Stomach (tissue), 8 donors: ENCODE measurements at regions not wholly inside any gene's neighbourhood (a gene's known extent, or its start where the extent isn't known, plus 50 kb on each side); places are given as distances from the start of the nearest gene placed in this dataset.
"Not testable (repeated sequence)": the region's sequence is repeated elsewhere in the genome, so short reads cannot be mapped to it uniquely, and the experiment has no call there.

Experiments used
- DNase-seq, 2 donors: peaks; one replicate each; pipeline versions ENCODE4 v3.0.0 to v3.0.0-alpha.2; 2013 to 2019
- H3K27ac ChIP-seq, 5 donors: fragments of 200-600 bp in 4 of 5; sonication (generic) in 4 of 5; one replicate each; pipeline ENCODE4 v1.5.1; 2013 to 2019; ENCODE audit warnings: mild to moderate bottlenecking in 1 of 5, moderate library complexity in 1 of 5
- H3K27me3 ChIP-seq, 3 donors: fragments of 200-600 bp; sonication (generic); one replicate each; pipeline ENCODE4 v1.5.1; 2017 to 2019; ENCODE audit warnings: mixed run types in 1 of 3
- H3K36me3 ChIP-seq, 4 donors: fragments of 200-600 bp; sonication (generic); 1 replicate in 3 of 4; 2 replicates in 1 of 4; pipeline ENCODE4 v1.5.1; 2016 to 2019
- H3K4me1 ChIP-seq, 4 donors: fragments of 200-600 bp; sonication (generic); one replicate each; pipeline ENCODE4 v1.5.1; 2016 to 2019
- H3K4me3 ChIP-seq, 4 donors: fragments of 200-600 bp; sonication (generic) in 3 of 4; one replicate each; pipeline ENCODE4 v1.5.1; 2016 to 2019; ENCODE audit warnings: mild to moderate bottlenecking in 1 of 4
- H3K9me3 ChIP-seq, 4 donors: fragments of 200-600 bp; sonication (generic); one replicate each; pipeline ENCODE4 v1.5.1; 2016 to 2019
- EP300 ChIP-seq: sonication (generic); formaldehyde crosslinking; IDR thresholded peaks from one replicate; pipeline ENCODE4 v1.6.1; 2017; ENCODE audit warnings: antibody characterized with exemption
- POLR2A ChIP-seq, 4 donors: fragments of 450-650 bp; IDR thresholded peaks; one replicate each; pipeline ENCODE4 v1.6.1; 2016; ENCODE audit warnings: antibody characterized with exemption in 4 of 4, control low read depth in 2 of 4, mild to moderate bottlenecking in 1 of 4, moderate library complexity in 1 of 4
- POLR2AphosphoS5 ChIP-seq, 3 donors: sonication (generic); formaldehyde crosslinking; IDR thresholded peaks; one replicate each; pipeline ENCODE4 v1.6.1; 2016; ENCODE audit warnings: antibody characterized with exemption in 3 of 3
- WGBS, 5 donors: extraction: QIAGEN DNeasy Blood & Tissue Kit in 3 of 5; methylation state at CpG; one replicate each; pipeline versions ENCODE4 v1.1.5 to v1.1.7; 2013 to 2018; 5-methylcytosine and 5-hydroxymethylcytosine counted together
- intact Hi-C: fragments of 100-400 bp; cut with DNase I; formaldehyde crosslinking; loops from one replicate; pipeline ENCODE4 v1.15.1; 2023; ENCODE audit warnings: low total_unique reads
- TF ChIP-seq, protein P1 (sequence below), 7 experiments: fragments of 450-650 bp in 4 of 7; fragments of 200-600 bp in 3 of 7; sonication (generic) in 3 of 7; IDR thresholded peaks; one replicate each; pipeline ENCODE4 v1.5.1; 2016 to 2019; ENCODE audit warnings: antibody characterized with exemption in 7 of 7, control low read depth in 2 of 7, mild to moderate bottlenecking in 1 of 7
- donor health status: healthy with polysubstance abuse.
- donor health status: Bipolar disorder and iron deficiency.
- donor health status: healthy.

DNA sequence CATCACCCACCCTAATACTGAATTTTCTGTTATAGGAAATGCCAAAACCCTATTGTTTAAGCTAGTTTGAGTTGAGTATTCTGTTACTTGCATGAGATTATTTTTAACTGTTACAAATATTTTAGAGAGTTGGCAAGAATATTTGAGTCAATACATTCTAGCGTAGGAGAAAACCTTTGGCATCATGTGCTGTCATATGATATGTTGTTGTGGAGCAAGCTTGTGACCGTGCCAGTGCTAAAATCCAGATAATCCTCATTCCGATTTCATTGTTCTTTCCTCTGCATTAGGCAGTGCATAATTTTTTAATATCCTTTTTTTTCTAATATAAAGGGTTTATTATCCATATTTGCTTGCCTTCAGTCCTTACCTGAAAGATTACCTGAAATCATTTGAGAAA, 168.0 kb upstream of the GMNC start:
- TF ChIP-seq, protein P1, sequence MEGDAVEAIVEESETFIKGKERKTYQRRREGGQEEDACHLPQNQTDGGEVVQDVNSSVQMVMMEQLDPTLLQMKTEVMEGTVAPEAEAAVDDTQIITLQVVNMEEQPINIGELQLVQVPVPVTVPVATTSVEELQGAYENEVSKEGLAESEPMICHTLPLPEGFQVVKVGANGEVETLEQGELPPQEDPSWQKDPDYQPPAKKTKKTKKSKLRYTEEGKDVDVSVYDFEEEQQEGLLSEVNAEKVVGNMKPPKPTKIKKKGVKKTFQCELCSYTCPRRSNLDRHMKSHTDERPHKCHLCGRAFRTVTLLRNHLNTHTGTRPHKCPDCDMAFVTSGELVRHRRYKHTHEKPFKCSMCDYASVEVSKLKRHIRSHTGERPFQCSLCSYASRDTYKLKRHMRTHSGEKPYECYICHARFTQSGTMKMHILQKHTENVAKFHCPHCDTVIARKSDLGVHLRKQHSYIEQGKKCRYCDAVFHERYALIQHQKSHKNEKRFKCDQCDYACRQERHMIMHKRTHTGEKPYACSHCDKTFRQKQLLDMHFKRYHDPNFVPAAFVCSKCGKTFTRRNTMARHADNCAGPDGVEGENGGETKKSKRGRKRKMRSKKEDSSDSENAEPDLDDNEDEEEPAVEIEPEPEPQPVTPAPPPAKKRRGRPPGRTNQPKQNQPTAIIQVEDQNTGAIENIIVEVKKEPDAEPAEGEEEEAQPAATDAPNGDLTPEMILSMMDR (IDR thresholded peaks at IDR 0.05) = no peak
- TF ChIP-seq POLR2A (IDR thresholded peaks at IDR 0.05) (no peak), EP300 (no peak), POLR2AphosphoS5 (IDR thresholded peaks at IDR 0.05) (no peak)
- H3K36me3 ChIP-seq = no peaks in the 10 kb centered on the region
- no peak overlapping the region for H3K4me3 ChIP-seq
- no peak for DNase-seq
- 58 to 66% (median 60%) methylated on average over 3 of the region's 3 CpGs for WGBS, 5 donors
- H3K4me1 ChIP-seq = no peaks in the 10 kb centered on the region
- H3K9me3 ChIP-seq = no peaks in the 10 kb centered on the region
- H3K27me3 ChIP-seq = no peaks in the 10 kb centered on the region
- intact Hi-C loops = no loop called here
- no peak overlapping the region for H3K27ac ChIP-seq

- 56 to 73% (median 70%) methylated on average over 1 of the region's 1 CpG for WGBS, 5 donors
- no peak overlapping the region for H3K4me3 ChIP-seq
- intact Hi-C loops = no loop called here
Measured at GRCh38 chr3:191026746-191027145, 164.3 kb upstream of the GMNC start.

DNA sequence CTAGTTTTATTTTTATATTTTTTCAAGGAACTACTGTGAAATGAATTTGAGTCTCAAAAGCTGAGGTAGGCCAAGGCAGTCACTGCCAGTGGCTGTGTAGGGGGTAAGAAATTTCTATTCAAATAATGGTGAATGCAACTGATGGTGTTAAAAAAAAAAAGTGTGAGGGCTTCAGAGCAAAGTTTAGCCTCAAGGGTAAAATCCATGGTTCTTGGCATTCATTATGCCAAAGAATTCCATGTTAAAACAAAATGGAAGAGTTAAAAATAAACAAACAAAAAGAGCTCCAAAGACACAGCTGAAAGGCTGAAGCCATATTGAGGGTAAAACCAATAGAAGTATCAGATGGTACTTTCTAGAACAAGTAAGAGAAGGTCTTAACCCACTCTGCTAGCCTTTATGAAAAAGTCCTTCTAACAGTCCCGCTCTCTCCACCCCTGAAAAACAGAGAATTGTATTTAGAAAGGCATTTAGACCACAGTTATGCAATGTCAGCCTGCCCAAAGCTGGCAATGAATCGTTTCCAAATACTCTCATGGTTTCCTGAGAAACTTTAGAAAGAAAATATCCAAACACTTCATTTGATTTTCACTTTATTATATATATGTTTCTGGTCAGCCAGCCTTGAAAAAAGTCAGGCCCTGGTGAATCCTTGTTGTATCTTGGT, 158.4 kb upstream of the GMNC start:
- 49 to 66% (median 63%) methylated on average over 2 of the region's 2 CpGs for WGBS, 5 donors
- Histone ChIP-seq H3K4me1 (no peaks in the 10 kb centered on the region), H3K27me3 (no peaks in the 10 kb centered on the region), H3K9me3 (peaks cover 0 to 4% (median 0%) of the 10 kb centered on the region in 4 donors), H3K36me3 (no peaks in the 10 kb centered on the region), H3K27ac (no peak overlapping the region), H3K4me3 (no peak overlapping the region)
- intact Hi-C loops = no loop called here
- TF ChIP-seq POLR2A (IDR thresholded peaks at IDR 0.05) (no peak), POLR2AphosphoS5 (IDR thresholded peaks at IDR 0.05) (no peak), EP300 (no peak)
- TF ChIP-seq, protein P1 (IDR thresholded peaks at IDR 0.05) = no peak
- no peak for DNase-seq

More at GRCh38 chr3:191026746-191027145, 164.3 kb upstream of the GMNC start:
- H3K4me1 ChIP-seq = no peaks in the 10 kb centered on the region
- TF ChIP-seq POLR2A (IDR thresholded peaks at IDR 0.05) (no peak), POLR2AphosphoS5 (IDR thresholded peaks at IDR 0.05) (no peak), EP300 (no peak)
- TF ChIP-seq, protein P1 (IDR thresholded peaks at IDR 0.05) = no peak
- H3K27ac ChIP-seq = no peak overlapping the region
- no peaks in the 10 kb centered on the region for H3K27me3 ChIP-seq
- no peaks in the 10 kb centered on the region for H3K9me3 ChIP-seq
- no peak for DNase-seq
- no peaks in the 10 kb centered on the region for H3K36me3 ChIP-seq

DNA sequence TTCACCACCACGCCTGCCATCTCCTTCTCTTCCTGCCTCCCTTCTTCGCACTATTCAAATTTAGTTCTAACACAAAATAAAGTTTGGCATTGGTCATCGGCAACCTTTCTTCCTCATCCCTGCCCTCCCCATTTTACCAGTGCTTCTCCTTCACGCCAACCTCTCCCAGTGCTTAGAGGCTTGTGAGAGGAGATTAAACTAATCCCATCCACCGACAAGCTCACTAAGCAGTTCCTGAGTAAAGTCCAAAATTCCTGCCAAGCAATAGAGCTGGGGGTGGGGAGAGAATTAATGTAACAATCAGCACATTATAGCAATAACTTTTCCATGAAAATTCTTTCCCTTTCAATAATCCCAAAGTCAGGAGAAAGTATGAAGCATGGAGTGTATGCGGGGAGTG, 157.4 kb upstream of the GMNC start:
- 69 to 85% (median 75%) methylated on average over 6 of the region's 6 CpGs for WGBS, 5 donors
- Histone ChIP-seq H3K9me3 (peaks cover 0 to 9% (median 0%) of the 10 kb centered on the region in 4 donors), H3K27ac (no peak overlapping the region), H3K36me3 (no peaks in the 10 kb centered on the region), H3K4me1 (no peaks in the 10 kb centered on the region), H3K4me3 (no peak overlapping the region), H3K27me3 (no peaks in the 10 kb centered on the region)
- DNase-seq = no peak
- no peak for TF ChIP-seq POLR2A (IDR thresholded peaks at IDR 0.05)
- no peak for TF ChIP-seq POLR2AphosphoS5 (IDR thresholded peaks at IDR 0.05)
- no peak for TF ChIP-seq EP300
- TF ChIP-seq, protein P1 (IDR thresholded peaks at IDR 0.05) = no peak
- intact Hi-C loops = no loop called here

DNA sequence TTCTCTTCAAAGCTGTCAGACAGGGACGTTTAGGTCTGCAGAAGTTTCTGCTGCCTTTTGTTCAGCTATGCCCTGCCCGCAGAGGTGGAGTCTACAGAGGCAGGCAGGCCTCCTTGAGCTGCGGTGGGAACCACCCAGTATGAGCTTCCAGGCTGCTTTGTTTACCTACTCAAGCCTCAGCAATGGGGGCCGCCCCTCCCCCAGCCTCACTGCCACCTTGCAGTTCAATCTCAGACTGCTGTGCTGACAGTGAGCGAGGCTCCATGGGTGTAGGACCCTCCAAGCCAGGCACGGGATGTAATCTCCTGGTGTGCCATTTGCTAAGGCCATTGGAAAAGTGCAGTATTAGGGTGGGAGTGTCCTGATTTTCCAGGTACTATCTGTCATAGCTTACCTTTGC, 153.5 kb upstream of the GMNC start:
- 40 to 73% (median 67%) methylated on average over 2 to 6 of the region's 6 CpGs for WGBS, 5 donors
- H3K36me3 ChIP-seq, H3K27ac ChIP-seq, H3K27me3 ChIP-seq, H3K4me3 ChIP-seq, H3K4me1 ChIP-seq, H3K9me3 ChIP-seq, intact Hi-C loops, DNase-seq: not testable (repeated sequence)
